ENCODE measurements at regions not wholly inside any gene's neighbourhood (a gene's known extent, or its start where the extent isn't known, plus 50 kb on each side); places are given as distances from the start of the nearest gene placed in this dataset.

- TF ChIP-seq CTCF (conservative IDR thresholded peaks at IDR 0.05; ENCODE audit: low read length) (no peak), EZH2phosphoT487 (IDR thresholded peaks at IDR 0.05; ENCODE audit: borderline replicate concordance) (no peak)
Measured at GRCh38 chr17:33908363-33909064, 346.6 kb upstream of the CCL2 start.

Measured in Loucy (cell line).